SK-N-SH (cell line): ENCODE measurements at regions not wholly inside any gene's neighbourhood (a gene's known extent, or its start where the extent isn't known, plus 50 kb on each side); places are given as distances from the start of the nearest gene placed in this dataset.

Experiments used
- CTCF ChIP-seq: fragments of 200-600 bp; sonication (generic); IDR thresholded peaks from 2 replicates; pipeline ENCODE4 v1.6.1; 2017; ENCODE audit warnings: antibody characterized with exemption, mild to moderate bottlenecking, moderate library complexity
- ELF1 ChIP-seq: IDR thresholded peaks from 2 replicates; pipeline ENCODE4 v1.4.0; 2012
- EZH2phosphoT487 ChIP-seq: fragments of 200-600 bp; sonication (generic); IDR thresholded peaks from 2 replicates; pipeline ENCODE4 v1.6.1; 2017; ENCODE audit warnings: low read depth, mixed run types, mild to moderate bottlenecking, antibody characterized with exemption, moderate library complexity, borderline replicate concordance
- FOXJ3 ChIP-seq: sonication (generic); formaldehyde crosslinking; IDR thresholded peaks from 2 replicates; pipeline ENCODE4 v1.5.1; 2020; ENCODE audit warnings: mild to moderate bottlenecking, missing genetic modification reagents
- IRF3 ChIP-seq: fragments of 150-350 bp; IDR thresholded peaks from 2 replicates; pipeline ENCODE4 v1.6.1; 2016; ENCODE audit warnings: mild to moderate bottlenecking, low read depth, low read length
- JUND ChIP-seq: IDR thresholded peaks from 2 replicates; pipeline ENCODE4 v1.4.0; 2012
- MAX ChIP-seq: IDR thresholded peaks from 2 replicates; pipeline ENCODE4 v1.4.0; 2012; ENCODE audit warnings: low read depth
- PBX3 ChIP-seq: IDR thresholded peaks from 2 replicates; pipeline ENCODE4; 2012
- RXRA ChIP-seq: IDR thresholded peaks from 2 replicates; pipeline ENCODE4 v1.4.0; 2012; ENCODE audit warnings: low read depth, mild to moderate bottlenecking, borderline replicate concordance
- SIN3A ChIP-seq: IDR thresholded peaks from 2 replicates; pipeline ENCODE4 v1.6.1; 2012; ENCODE audit warnings: low read depth, mild to moderate bottlenecking, low read length, moderate library complexity, borderline replicate concordance
- TAF1 ChIP-seq: IDR thresholded peaks from 2 replicates; pipeline ENCODE4 v1.6.1; 2012; ENCODE audit warnings: low read depth, mild to moderate bottlenecking, low read length, moderate library complexity, borderline replicate concordance
- USF1 ChIP-seq: IDR thresholded peaks from 2 replicates; pipeline ENCODE4 v1.4.0; 2012; ENCODE audit warnings: low read depth, borderline replicate concordance
- USF2 ChIP-seq: fragments of 150-350 bp; IDR thresholded peaks from 2 replicates; pipeline ENCODE4 v1.6.1; 2017; ENCODE audit warnings: antibody characterized with exemption, low read length, low read depth, borderline replicate concordance

- TF ChIP-seq SIN3A (no peak), EZH2phosphoT487 (no peak), PBX3 (no peak), TAF1 (no peak), USF2 (no peak), JUND (no peak), USF1 (no peak), ELF1 (no peak), CTCF (no peak), FOXJ3 (CRISPR knock-in tag) (no peak), RXRA (no peak), IRF3 (no peak), MAX (no peak)
Measured at GRCh38 chr5:24080046-24080445, 564.7 kb downstream of the CDH10 start.
